Gastrocnemius medialis (tissue), 4 donors: ENCODE measurements at regions not wholly inside any gene's neighbourhood (a gene's known extent, or its start where the extent isn't known, plus 50 kb on each side); places are given as distances from the start of the nearest gene placed in this dataset.
A peak's percentile ranks its signal among the peaks of the same experiment; 100 is the strongest.

Experiments used
- ATAC-seq, 2 donors: fragments of 150-250 bp; one replicate each; pipeline ENCODE4 v1.9.1; 2016
- DNase-seq, 2 donors: peaks; one replicate each; pipeline ENCODE4 v3.0.0-alpha.2; 2019
- H3K27ac ChIP-seq, 4 donors: fragments of 200-600 bp; sonication (generic); 1 replicate in 1 of 4; 2 replicates in 3 of 4; pipeline ENCODE4 v1.5.1; 2016 to 2018; ENCODE audit warnings: mild to moderate bottlenecking in 2 of 4, moderate library complexity in 1 of 4
- H3K27me3 ChIP-seq, 3 donors: fragments of 200-600 bp; sonication (generic) in 2 of 3; 1 replicate in 1 of 3; 2 replicates in 2 of 3; pipeline versions ENCODE4 v1.5.1 to v1.6.0; 2016 to 2019; ENCODE audit warnings: mild to moderate bottlenecking in 1 of 3, moderate library complexity in 1 of 3
- H3K36me3 ChIP-seq, 2 donors: fragments of 200-600 bp; sonication (generic) in 1 of 2; one replicate each; pipeline ENCODE4 v1.5.1; 2017 to 2018
- H3K4me1 ChIP-seq, 2 donors: fragments of 200-600 bp; sonication (generic) in 1 of 2; one replicate each; pipeline ENCODE4 v1.5.1; 2016 to 2017; ENCODE audit warnings: mild to moderate bottlenecking in 2 of 2
- H3K4me3 ChIP-seq, 4 donors: fragments of 200-600 bp; sonication (generic) in 3 of 4; 1 replicate in 1 of 4; 2 replicates in 3 of 4; pipeline ENCODE4 v1.5.1; 2016 to 2019; ENCODE audit warnings: mild to moderate bottlenecking in 2 of 4
- H3K9me3 ChIP-seq, 3 donors: fragments of 200-600 bp; sonication (generic) in 2 of 3; 1 replicate in 1 of 3; 2 replicates in 2 of 3; pipeline ENCODE4 v1.5.1; 2016 to 2019
- CTCF ChIP-seq, 5 experiments: fragments of 450-650 bp in 3 of 5; fragments of 200-600 bp in 2 of 5; sonication (generic) in 2 of 5; IDR thresholded peaks in 4 of 5; conservative IDR thresholded peaks in 1 of 5; 1 replicate in 4 of 5; 2 replicates in 1 of 5; pipeline ENCODE4 v1.5.1; 2016 to 2019; ENCODE audit warnings: antibody characterized with exemption in 5 of 5, mild to moderate bottlenecking in 3 of 5, moderate library complexity in 3 of 5
- POLR2A ChIP-seq, 2 donors: fragments of 450-650 bp; IDR thresholded peaks; one replicate each; pipeline ENCODE4 v1.6.1; 2017; ENCODE audit warnings: antibody characterized with exemption in 2 of 2, mild to moderate bottlenecking in 2 of 2, moderate library complexity in 2 of 2
- in situ Hi-C, 4 donors: fragments of 200-750 bp; cut with MboI; loops; one replicate each; pipeline versions ENCODE4 v1.15.0 to v1.8.0; 2017; ENCODE audit warnings: low sequenced_read_pairs in 4 of 4
- intact Hi-C: fragments of 100-400 bp; cut with DNase I; formaldehyde crosslinking; loops from one replicate; pipeline ENCODE4 v1.15.1; 2023; ENCODE audit warnings: low total_unique reads

GRCh38 chr6:56311533-56312448 is 64.4 kb upstream of the COL21A1 start:
- Histone ChIP-seq H3K4me1 (no peaks in the 10 kb centered on the region), H3K27me3 (peaks cover 0 to 3% (median 0%) of the 10 kb centered on the region in 3 donors), H3K36me3 (no peaks in the 10 kb centered on the region), H3K9me3 (no peaks in the 10 kb centered on the region), H3K27ac (no peak overlapping the region), H3K4me3 (no peak overlapping the region)
- TF ChIP-seq POLR2A (IDR thresholded peaks at IDR 0.05) (no peak), CTCF (IDR thresholded peaks at IDR 0.05 in 4 of 5, conservative IDR thresholded peaks at IDR 0.05 in 1 of 5) (no peak)
- DNase-seq: no peak
- intact Hi-C loops: no loop called here
- ATAC-seq: no peak
- in situ Hi-C loops: no loop called here

- DNase-seq (no peak), ATAC-seq (peak in 1 of 2 donors; percentile 33)
- Histone ChIP-seq H3K9me3 (no peaks in the 10 kb centered on the region), H3K4me1 (no peaks in the 10 kb centered on the region), H3K27ac (no peak overlapping the region), H3K36me3 (no peaks in the 10 kb centered on the region), H3K27me3 (peaks cover 0 to 3% (median 0%) of the 10 kb centered on the region in 3 donors), H3K4me3 (no peak overlapping the region)
- intact Hi-C loops: no loop called here
- TF ChIP-seq CTCF (IDR thresholded peaks at IDR 0.05 in 4 of 5, conservative IDR thresholded peaks at IDR 0.05 in 1 of 5) (no peak), POLR2A (IDR thresholded peaks at IDR 0.05) (no peak)
- in situ Hi-C loops: no loop called here
These were observed 63.7 kb upstream of the COL21A1 start for GRCh38 chr6:56311061-56311460.

- H3K4me1 ChIP-seq: no peaks in the 10 kb centered on the region
- in situ Hi-C loops (no loop called here), intact Hi-C loops (no loop called here)
- H3K27ac ChIP-seq: no peak overlapping the region
- H3K4me3 ChIP-seq: no peak overlapping the region
- TF ChIP-seq CTCF (IDR thresholded peaks at IDR 0.05 in 4 of 5, conservative IDR thresholded peaks at IDR 0.05 in 1 of 5) (no peak), POLR2A (IDR thresholded peaks at IDR 0.05) (no peak)
- H3K9me3 ChIP-seq: no peaks in the 10 kb centered on the region
- no peaks in the 10 kb centered on the region for H3K36me3 ChIP-seq
- ATAC-seq: no peak
- H3K27me3 ChIP-seq: peaks cover 0 to 3% (median 0%) of the 10 kb centered on the region in 3 donors
- DNase-seq: no peak
These were observed 62.9 kb upstream of the COL21A1 start for GRCh38 chr6:56310241-56310640.

- H3K36me3 ChIP-seq: no peaks in the 10 kb centered on the region
- no peak overlapping the region for H3K4me3 ChIP-seq
- H3K27me3 ChIP-seq: no peaks in the 10 kb centered on the region
- H3K9me3 ChIP-seq: no peaks in the 10 kb centered on the region
- intact Hi-C loops: no loop called here
- no peak overlapping the region for H3K27ac ChIP-seq
- DNase-seq (no peak), ATAC-seq (no peak)
- no peak for TF ChIP-seq POLR2A (IDR thresholded peaks at IDR 0.05)
- no peak for TF ChIP-seq CTCF (IDR thresholded peaks at IDR 0.05 in 4 of 5, conservative IDR thresholded peaks at IDR 0.05 in 1 of 5)
- in situ Hi-C loops: loop anchor here in 2 of 4 donors (10.0 to 25.0 kb wide), 2 partner anchors 313 to 1025 kb away; no protein-coding TSS in a partner anchor
- H3K4me1 ChIP-seq: no peaks in the 10 kb centered on the region
These were observed 52.5 kb upstream of the COL21A1 start for GRCh38 chr6:56299916-56300315.
